ENCODE measurements at regions not wholly inside any gene's neighbourhood (a gene's known extent, or its start where the extent isn't known, plus 50 kb on each side); places are given as distances from the start of the nearest gene placed in this dataset.
"Not testable (repeated sequence)": the region's sequence is repeated elsewhere in the genome, so short reads cannot be mapped to it uniquely, and the experiment has no call there.

DNA sequence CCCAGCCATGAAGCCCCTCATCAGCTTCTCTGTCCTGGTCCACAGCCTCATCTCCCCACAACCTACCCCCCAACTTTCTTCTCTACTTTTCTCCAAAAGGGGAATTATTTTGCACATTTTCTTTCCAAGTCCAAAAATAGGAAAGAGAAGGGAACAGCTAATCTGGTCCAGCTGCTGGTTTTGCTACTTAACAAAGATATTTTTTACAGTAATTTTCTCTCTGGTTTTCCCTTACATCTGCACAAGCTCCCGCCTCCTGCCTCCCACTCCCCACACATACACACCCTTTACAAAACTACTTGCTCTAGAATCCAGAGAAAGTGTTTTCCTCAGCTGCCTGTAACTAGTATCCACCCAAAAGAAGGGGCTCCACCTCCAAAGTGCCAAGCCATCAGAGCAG is 177.2 kb downstream of the POLR2M start:
- no peak for DNase-seq

DNA sequence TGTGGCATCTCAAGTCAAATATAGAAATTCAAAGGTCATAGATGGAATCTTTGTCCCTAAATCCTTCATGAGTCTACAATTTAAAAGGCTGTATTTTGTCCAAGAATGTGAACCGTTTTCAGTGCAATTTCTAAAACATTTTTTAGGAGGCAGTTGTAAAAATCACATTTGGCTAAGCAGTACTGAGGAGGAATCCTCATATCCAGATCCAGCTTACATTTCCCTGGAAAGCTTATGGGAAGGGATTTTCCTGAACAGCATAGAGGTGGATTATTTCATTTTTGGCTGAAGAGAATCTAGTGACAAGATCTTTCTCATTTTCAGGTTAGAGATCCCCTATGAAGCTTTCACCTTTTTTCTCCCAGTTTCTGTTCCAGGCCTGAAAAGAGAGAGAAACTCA is 178.4 kb downstream of the POLR2M start:
- DNase-seq = no peak

DNA sequence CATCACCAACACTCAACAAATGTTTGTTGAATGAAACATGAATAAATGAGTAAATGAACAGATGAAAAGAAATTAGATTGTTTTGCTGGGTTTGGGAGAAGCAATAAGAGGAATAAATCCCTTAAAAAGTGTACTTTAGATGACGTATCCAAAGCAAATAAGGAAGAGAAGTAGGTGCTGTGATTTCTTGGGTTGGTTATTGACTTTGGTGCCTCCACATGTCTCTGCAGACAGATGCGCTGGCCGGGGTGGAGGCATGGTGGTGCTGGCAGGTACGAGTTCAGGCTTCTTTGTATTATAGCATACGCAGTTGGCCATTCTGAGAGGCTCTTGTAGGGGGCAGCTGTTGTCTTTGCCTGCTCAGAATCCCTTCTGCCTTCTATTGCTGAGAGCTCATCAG is 178.9 kb downstream of the POLR2M start:
- DNase-seq = no peak

DNA sequence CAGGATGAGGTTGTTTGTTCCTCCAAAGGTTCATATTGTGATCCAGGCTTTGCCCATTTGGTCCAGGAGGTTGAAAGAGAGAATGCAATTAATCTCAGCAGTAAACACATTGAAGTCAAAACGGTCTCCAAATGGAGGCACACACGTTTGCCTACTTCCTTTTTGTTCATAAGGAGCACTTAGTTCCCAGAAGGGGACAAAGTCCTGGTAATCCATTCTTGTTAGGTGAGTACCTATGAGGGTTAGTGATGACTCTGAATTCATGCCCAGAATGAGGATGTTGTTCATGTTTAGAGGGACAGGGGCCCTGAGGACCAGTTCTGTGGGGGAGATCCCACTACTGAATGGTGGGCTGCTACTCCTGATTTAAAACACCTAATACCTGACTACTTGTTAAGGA is 177.7 kb downstream of the ALDH1A2 start:
- DNase-seq = no peak

DNA sequence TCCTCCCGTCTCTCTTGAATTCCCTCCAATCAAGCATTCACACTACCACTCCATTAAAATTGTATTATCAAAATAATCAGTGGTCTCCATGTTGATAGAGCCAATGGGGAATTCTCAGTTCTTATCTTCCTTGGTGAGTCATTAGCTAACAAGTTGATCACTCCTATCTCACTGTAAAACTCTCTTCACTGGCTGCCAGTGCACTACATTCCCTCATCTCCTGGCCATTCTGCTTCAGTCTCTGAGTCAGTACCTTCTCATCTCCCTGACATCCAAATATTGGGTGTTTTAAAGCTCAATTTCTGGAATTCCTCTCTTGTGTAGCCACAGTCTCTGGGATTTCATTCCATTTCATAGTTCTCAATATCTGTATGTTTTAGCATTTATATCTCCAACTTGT is 175.2 kb downstream of the ALDH1A2 start:
- no peak for DNase-seq

DNA sequence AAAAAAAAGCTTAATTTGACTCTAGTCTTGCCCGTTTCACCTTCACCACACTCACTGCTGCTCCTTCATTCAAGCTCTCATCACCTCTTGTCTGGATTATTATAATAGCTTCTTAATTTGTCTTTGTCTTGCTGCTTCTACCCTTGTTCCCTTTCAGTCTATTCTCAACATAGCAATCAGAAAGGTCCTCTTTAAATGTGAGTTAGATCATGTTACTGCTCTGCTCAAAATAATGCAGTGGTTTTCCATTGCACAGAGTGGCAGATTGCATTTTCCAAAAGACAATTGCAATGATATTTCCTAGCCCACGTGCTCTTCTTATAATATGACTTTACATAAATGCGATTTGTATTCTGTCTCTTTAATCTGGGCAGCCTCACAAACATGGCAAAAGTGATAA is 174.6 kb downstream of the ALDH1A2 start:
- DNase-seq = no peak

DNA sequence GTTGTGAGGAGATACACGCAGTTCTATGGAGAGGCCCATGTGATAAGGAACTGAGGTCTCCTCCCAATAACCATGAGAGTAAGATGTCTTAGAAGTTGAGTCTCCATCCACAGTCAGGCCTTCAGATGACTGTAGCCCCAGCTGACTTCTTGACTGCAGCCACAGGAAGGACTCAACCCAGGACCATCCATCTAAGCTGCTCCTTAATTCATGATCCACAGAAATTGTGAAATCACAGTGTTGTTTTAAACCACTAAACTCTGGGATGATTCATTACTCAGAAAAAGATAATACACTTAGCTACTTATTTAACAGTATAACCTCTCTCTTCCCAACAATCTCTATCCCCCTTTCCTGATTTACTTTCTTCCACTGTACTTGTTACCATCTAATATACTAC is 173.3 kb downstream of the ALDH1A2 start:
- DNase-seq = no peak

DNA sequence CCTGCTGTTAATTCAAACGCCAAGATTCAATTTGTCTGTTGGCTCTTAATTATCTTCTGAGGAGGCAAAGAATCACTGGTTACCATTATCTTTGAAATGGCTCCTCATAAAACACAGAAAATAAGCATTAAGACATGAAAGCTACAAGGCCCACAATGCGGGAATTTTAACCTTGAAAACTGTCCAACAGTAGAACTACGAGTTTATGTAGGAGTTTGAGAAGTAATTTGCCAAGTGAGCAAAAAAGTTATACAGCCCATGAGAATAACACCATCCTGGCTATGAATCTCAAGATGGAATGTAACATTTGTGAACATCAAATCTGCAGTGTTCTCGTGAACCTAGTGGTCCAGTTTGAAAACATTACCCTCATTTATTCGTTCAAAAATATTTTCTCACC is 172.5 kb downstream of the ALDH1A2 start:
- DNase-seq = no peak

DNA sequence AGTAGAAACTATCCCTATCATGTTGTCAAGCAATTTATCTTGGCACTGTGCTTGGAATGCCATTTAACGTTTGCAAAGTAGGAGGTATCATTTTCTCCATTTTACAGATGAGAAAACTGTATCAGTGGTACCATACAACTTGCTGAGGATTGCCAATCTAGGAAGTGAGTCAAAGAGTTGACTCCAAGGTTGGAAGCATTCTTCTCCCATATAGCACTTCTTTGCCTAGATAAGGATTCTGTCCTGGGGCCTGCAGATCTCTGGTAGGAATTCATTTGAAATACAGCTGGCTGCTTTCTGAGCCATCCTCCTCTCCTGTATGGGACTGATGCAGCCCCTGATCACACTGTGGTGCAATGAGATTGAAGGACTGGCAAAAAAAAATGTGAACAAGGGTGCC is 170.2 kb downstream of the ALDH1A2 start:
- DNase-seq = no peak

DNA sequence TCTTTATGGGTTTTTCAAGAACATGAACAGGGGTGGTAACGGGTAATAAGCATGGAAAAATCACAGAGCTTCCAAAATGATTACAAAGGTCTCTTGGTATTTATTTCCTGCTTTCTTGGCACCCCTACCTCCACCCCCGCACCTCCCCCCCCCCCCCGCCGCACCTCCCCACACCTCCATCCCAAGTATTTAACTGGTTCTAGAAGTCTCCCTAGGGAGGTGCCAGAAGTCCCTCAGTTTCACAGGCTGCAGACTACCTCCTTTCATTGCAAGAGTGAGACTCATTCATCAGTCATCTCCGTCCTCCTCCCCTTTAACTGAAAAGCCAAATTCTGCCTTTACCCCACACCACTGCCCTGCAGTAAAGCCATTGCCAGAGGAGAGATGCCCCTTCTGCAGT is 169.4 kb downstream of the ALDH1A2 start:
- DNase-seq = no peak

DNA sequence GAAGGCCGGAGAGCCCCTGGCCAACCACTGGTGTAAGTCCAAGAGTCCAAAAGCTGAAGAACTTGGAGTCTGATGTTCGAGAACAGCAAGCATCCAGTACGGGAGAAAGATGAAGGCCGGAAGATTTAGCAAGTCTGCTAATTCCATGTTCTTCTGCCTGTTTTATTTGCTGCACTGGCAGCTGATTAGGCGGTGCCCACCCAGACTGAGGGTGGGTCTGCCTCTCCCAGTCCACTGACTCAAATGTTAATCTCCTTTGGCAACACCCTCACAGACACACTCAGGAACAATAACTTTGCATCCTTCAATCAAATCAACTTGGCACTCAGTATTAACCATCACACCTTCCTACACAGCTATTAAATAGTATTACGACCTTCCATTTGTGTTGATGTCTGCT is 168.6 kb downstream of the ALDH1A2 start:
- not testable (repeated sequence) for DNase-seq

DNA sequence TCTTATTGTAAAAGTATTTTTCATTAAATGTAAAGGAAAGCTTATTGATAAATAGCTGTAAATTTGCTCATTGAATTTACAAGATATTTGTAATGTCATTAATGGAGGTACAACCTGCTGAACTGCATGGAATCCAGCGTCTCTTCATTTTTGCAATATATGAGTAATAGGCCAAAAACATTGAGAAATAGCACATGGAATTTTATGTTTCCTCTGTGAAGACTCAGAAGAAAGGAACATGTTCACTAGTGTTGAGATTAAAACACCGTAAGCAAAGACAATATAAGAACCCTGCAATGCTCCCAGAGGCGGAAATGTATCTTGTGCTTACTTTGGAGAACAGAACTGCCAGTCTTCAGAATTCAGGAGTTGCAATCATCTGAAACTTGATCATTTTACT is 167.6 kb downstream of the ALDH1A2 start:
- DNase-seq = no peak

DNA sequence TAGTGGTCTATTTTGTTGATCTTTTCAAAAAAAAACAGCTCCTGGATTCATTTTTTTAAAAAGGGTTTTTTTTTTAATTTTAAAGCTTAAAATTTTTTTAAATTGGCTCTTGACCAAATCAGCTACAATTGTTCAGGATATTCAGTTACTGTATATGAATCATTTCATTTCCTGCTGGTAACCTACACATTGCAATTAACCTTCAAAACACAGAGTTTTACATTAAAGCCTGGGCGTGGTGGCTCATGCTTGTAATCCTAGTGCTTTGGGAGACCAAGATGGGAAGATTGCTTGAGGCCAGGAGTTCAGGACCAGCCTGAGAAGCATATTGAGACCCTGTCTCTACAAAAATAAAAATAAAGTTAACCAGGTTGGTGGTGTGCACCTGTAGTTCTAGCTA is 163.4 kb downstream of the ALDH1A2 start:
- DNase-seq = no peak

Measured in NCI-H526 treated with DMSO at 0.1 percent for 48 hours (cell line).